ENCODE measurements at regions not wholly inside any gene's neighbourhood (a gene's known extent, or its start where the extent isn't known, plus 50 kb on each side); places are given as distances from the start of the nearest gene placed in this dataset.

- peak overlapping the region in 1 of 4 donors; percentile 0 for H3K27ac ChIP-seq
Observed at GRCh38 chr15:70463453-70463834, 299.9 kb downstream of the UACA start.

GRCh38 chr15:70461992-70462391 is 301.4 kb downstream of the UACA start:
- Histone ChIP-seq H3K4me3 (no peak overlapping the region), H3K27me3 (no peaks in the 10 kb centered on the region), H3K9me3 (no peaks in the 10 kb centered on the region), H3K36me3 (no peaks in the 10 kb centered on the region), H3K27ac (no peak overlapping the region), H3K4me1 (peaks cover 0 to 4% (median 0%) of the 10 kb centered on the region in 4 donors)
- no peak for DNase-seq
- TF ChIP-seq POLR2A (IDR thresholded peaks at IDR 0.05): no peak
- no peak for TF ChIP-seq CTCF (IDR thresholded peaks at IDR 0.05)

More at GRCh38 chr15:70463453-70463834, 299.9 kb downstream of the UACA start:
- H3K4me3 ChIP-seq: no peak overlapping the region
- no peaks in the 10 kb centered on the region for H3K36me3 ChIP-seq
- TF ChIP-seq POLR2A (IDR thresholded peaks at IDR 0.05) (no peak), CTCF (IDR thresholded peaks at IDR 0.05) (no peak)
- no peaks in the 10 kb centered on the region for H3K27me3 ChIP-seq
- peaks cover 0 to 4% (median 0%) of the 10 kb centered on the region in 4 donors for H3K4me1 ChIP-seq
- no peak for DNase-seq
- H3K9me3 ChIP-seq: no peaks in the 10 kb centered on the region

GRCh38 chr15:70461017-70461416 is 302.3 kb downstream of the UACA start:
- H3K36me3 ChIP-seq: no peaks in the 10 kb centered on the region
- H3K4me1 ChIP-seq: peaks cover 0 to 4% (median 0%) of the 10 kb centered on the region in 4 donors
- no peak overlapping the region for H3K4me3 ChIP-seq
- H3K27ac ChIP-seq: no peak overlapping the region
- H3K27me3 ChIP-seq: no peaks in the 10 kb centered on the region
- no peak for TF ChIP-seq CTCF (IDR thresholded peaks at IDR 0.05)
- TF ChIP-seq POLR2A (IDR thresholded peaks at IDR 0.05): no peak
- no peak for DNase-seq
- no peaks in the 10 kb centered on the region for H3K9me3 ChIP-seq

GRCh38 chr15:70459312-70459711 is 304.0 kb downstream of the UACA start:
- Histone ChIP-seq H3K4me3 (no peak overlapping the region), H3K27me3 (no peaks in the 10 kb centered on the region), H3K27ac (no peak overlapping the region), H3K36me3 (no peaks in the 10 kb centered on the region), H3K9me3 (no peaks in the 10 kb centered on the region), H3K4me1 (peaks cover 0 to 4% (median 0%) of the 10 kb centered on the region in 4 donors)
- no peak for TF ChIP-seq POLR2A (IDR thresholded peaks at IDR 0.05)
- TF ChIP-seq CTCF (IDR thresholded peaks at IDR 0.05): no peak
- DNase-seq: no peak

GRCh38 chr15:70453766-70454165 is 309.6 kb downstream of the UACA start:
- Histone ChIP-seq H3K27ac (no peak overlapping the region), H3K9me3 (no peaks in the 10 kb centered on the region), H3K4me1 (no peaks in the 10 kb centered on the region), H3K27me3 (no peaks in the 10 kb centered on the region), H3K4me3 (no peak overlapping the region), H3K36me3 (no peaks in the 10 kb centered on the region)
- no peak for DNase-seq
- no peak for TF ChIP-seq POLR2A (IDR thresholded peaks at IDR 0.05)
- no peak for TF ChIP-seq CTCF (IDR thresholded peaks at IDR 0.05)

GRCh38 chr15:70453238-70453637 is 310.1 kb downstream of the UACA start:
- no peaks in the 10 kb centered on the region for H3K36me3 ChIP-seq
- H3K9me3 ChIP-seq: no peaks in the 10 kb centered on the region
- H3K27ac ChIP-seq: no peak overlapping the region
- TF ChIP-seq CTCF (IDR thresholded peaks at IDR 0.05): no peak
- TF ChIP-seq POLR2A (IDR thresholded peaks at IDR 0.05): no peak
- no peaks in the 10 kb centered on the region for H3K27me3 ChIP-seq
- no peak overlapping the region for H3K4me3 ChIP-seq
- no peak for DNase-seq
- peaks cover 0 to 4% (median 0%) of the 10 kb centered on the region in 4 donors for H3K4me1 ChIP-seq
